H1 (cell line): ENCODE measurements at regions not wholly inside any gene's neighbourhood (a gene's known extent, or its start where the extent isn't known, plus 50 kb on each side); places are given as distances from the start of the nearest gene placed in this dataset.

Experiments used
- CTCF ChIA-PET: fragments of 300-600 bp; sonication (Branson Sonifier 250); formaldehyde crosslinking; loops from one replicate; lab custom pipeline; 2021; ENCODE audit not compliant: partially characterized antibody; lab: Charles Lee
- POLR2A ChIA-PET: fragments of 300-600 bp; sonication (Branson Sonifier 250); formaldehyde crosslinking; loops from one replicate; lab custom pipeline; 2021; ENCODE audit warnings: inconsistent platforms; ENCODE audit not compliant: partially characterized antibody; lab: Charles Lee
- DNase-seq, 2 experiments: peaks; one replicate each; pipeline versions ENCODE4 v3.0.0 to v3.0.0-alpha.2; 2010 to 2022; ENCODE audit warnings: low spot score in 2 of 2, low read depth in 1 of 2, mixed read lengths in 1 of 2
- FAIRE-seq: peaks from 2 replicates; lab custom pipeline; 2011; peaks lifted over from hg19 to GRCh38; lab: Jason Lieb, UNC
- H2AFZ ChIP-seq: 2 replicates; pipeline ENCODE4 v1.8.1; 2012; ENCODE audit warnings: low read length, inconsistent platforms
- H2AK5ac ChIP-seq: 2 replicates; pipeline ENCODE4 v1.6.1; 2013; ENCODE audit warnings: low read depth, low read length
- H2BK120ac ChIP-seq: replicated peaks from 2 replicates; pipeline ENCODE3; 2013; ENCODE audit warnings: low read depth, low read length, inconsistent platforms
- H2BK12ac ChIP-seq: 2 replicates; pipeline ENCODE4 v1.6.1; 2013; ENCODE audit warnings: low read depth, low read length
- H2BK15ac ChIP-seq: 2 replicates; pipeline ENCODE4 v1.6.1; 2013; ENCODE audit warnings: low read length
- H2BK20ac ChIP-seq: 2 replicates; pipeline ENCODE4 v1.6.1; 2013; ENCODE audit warnings: low read length
- H2BK5ac ChIP-seq: 2 replicates; pipeline ENCODE4 v1.6.1; 2013; ENCODE audit warnings: low read depth, low read length
- H3K14ac ChIP-seq: 2 replicates; pipeline ENCODE4 v1.6.1; 2013; ENCODE audit warnings: inconsistent platforms; ENCODE audit not compliant: insufficient read length
- H3K18ac ChIP-seq: 2 replicates; pipeline ENCODE4 v1.6.1; 2013; ENCODE audit warnings: low read length; ENCODE audit errors: extremely low read depth
- H3K23ac ChIP-seq: 2 replicates; pipeline ENCODE4 v1.6.1; 2013; ENCODE audit warnings: inconsistent platforms; ENCODE audit not compliant: insufficient read length
- H3K23me2 ChIP-seq: 2 replicates; pipeline ENCODE4 v1.6.1; 2013; ENCODE audit warnings: low read depth, low read length
- H3K27ac ChIP-seq: 2 replicates; pipeline ENCODE4 v1.6.1; 2011; ENCODE audit warnings: low read depth, low read length, inconsistent platforms
- H3K27me3 ChIP-seq, 4 experiments: replicated peaks in 1 of 4; 1 replicate in 1 of 4; 2 replicates in 3 of 4; pipeline versions ENCODE4 v1.6.1 to v1.8.1; 2011 to 2013; ENCODE audit warnings: low read length in 3 of 4, mild to moderate bottlenecking in 3 of 4, inconsistent platforms in 2 of 4, mixed read lengths in 2 of 4, moderate library complexity in 1 of 4; ENCODE audit not compliant: control insufficient read depth in 3 of 4, insufficient read depth in 3 of 4; ENCODE audit errors: extremely low read depth in 1 of 4
- H3K36me3 ChIP-seq, 4 experiments: 2 replicates each; pipeline versions ENCODE4 v1.6.1 to v1.8.1; 2011 to 2013; ENCODE audit warnings: mild to moderate bottlenecking in 4 of 4, low read length in 3 of 4, moderate library complexity in 2 of 4, control low read depth in 1 of 4, inconsistent platforms in 1 of 4; ENCODE audit not compliant: insufficient read depth in 4 of 4, control insufficient read depth in 2 of 4
- H3K4ac ChIP-seq: replicated peaks from 2 replicates; pipeline ENCODE3; 2013; ENCODE audit warnings: low read length, low read depth, mixed read lengths, inconsistent platforms; ENCODE audit not compliant: insufficient read length
- H3K4me1 ChIP-seq, 4 experiments: replicated peaks in 1 of 4; 1 replicate in 1 of 4; 2 replicates in 3 of 4; pipeline versions ENCODE4 v1.6.1 to v1.8.1; 2011 to 2013; ENCODE audit warnings: low read length in 3 of 4, inconsistent platforms in 2 of 4, mixed read lengths in 1 of 4; ENCODE audit not compliant: insufficient read depth in 4 of 4, control insufficient read depth in 3 of 4
- H3K4me2 ChIP-seq, 2 experiments: 2 replicates each; pipeline versions ENCODE4 v1.6.1 to v1.8.1; 2011 to 2013; ENCODE audit warnings: low read depth in 2 of 2, low read length in 2 of 2, control low read depth in 1 of 2, inconsistent platforms in 1 of 2, mild to moderate bottlenecking in 1 of 2; ENCODE audit not compliant: insufficient read depth in 1 of 2
- H3K4me3 ChIP-seq, 4 experiments: fragments of 200-600, 300-600 bp in 1 of 4; sonication (generic), shearing (Covaris generic), sonication (Bioruptor Twin) in 1 of 4; 2 replicates each; pipeline versions ENCODE4 v1.5.1 to v1.8.1; 2011 to 2016; ENCODE audit warnings: low read length in 4 of 4, low read depth in 3 of 4, control low read depth in 2 of 4, inconsistent platforms in 2 of 4, mild to moderate bottlenecking in 2 of 4, mixed read lengths in 1 of 4, moderate library complexity in 1 of 4; ENCODE audit not compliant: insufficient read depth in 2 of 4; ENCODE audit errors: extremely low read depth in 1 of 4
- H3K56ac ChIP-seq: replicated peaks from 2 replicates; pipeline ENCODE3; 2013; ENCODE audit warnings: low read depth, mild to moderate bottlenecking, mixed read lengths, low read length, inconsistent platforms; ENCODE audit not compliant: insufficient read length
- H3K79me1 ChIP-seq: 2 replicates; pipeline ENCODE4 v1.6.1; 2013; ENCODE audit warnings: low read depth, low read length, control low read depth
- H3K79me2 ChIP-seq, 2 experiments: 2 replicates each; pipeline versions ENCODE4 v1.6.1 to v1.8.1; 2012 to 2013; ENCODE audit warnings: low read length in 2 of 2, mild to moderate bottlenecking in 2 of 2, inconsistent platforms in 1 of 2; ENCODE audit not compliant: insufficient read depth in 2 of 2, control insufficient read depth in 1 of 2
- H3K9ac ChIP-seq, 4 experiments: replicated peaks in 1 of 4; 1 replicate in 1 of 4; 2 replicates in 3 of 4; pipeline versions ENCODE4 v1.6.1 to v1.8.1; 2011 to 2013; ENCODE audit warnings: low read depth in 3 of 4, low read length in 3 of 4, control low read depth in 2 of 4, mild to moderate bottlenecking in 2 of 4, moderate library complexity in 2 of 4, inconsistent platforms in 1 of 4; ENCODE audit errors: extremely low read depth in 1 of 4
- H3K9me3 ChIP-seq, 2 experiments: 2 replicates each; pipeline versions ENCODE4 v1.6.1 to v1.8.1; 2012 to 2013; ENCODE audit warnings: mild to moderate bottlenecking in 2 of 2, moderate library complexity in 2 of 2, control low read depth in 1 of 2, inconsistent platforms in 1 of 2, low read depth in 1 of 2, low read length in 1 of 2, mixed read lengths in 1 of 2; ENCODE audit not compliant: insufficient read depth in 2 of 2
- H4K20me1 ChIP-seq, 2 experiments: replicated peaks in 1 of 2; 2 replicates each; pipeline versions ENCODE3 to v1.8.1; 2011 to 2013; ENCODE audit warnings: inconsistent platforms in 2 of 2, low read length in 2 of 2, mild to moderate bottlenecking in 1 of 2; ENCODE audit not compliant: insufficient read depth in 2 of 2, control insufficient read depth in 1 of 2
- H4K5ac ChIP-seq: 2 replicates; pipeline ENCODE4 v1.6.1; 2013; ENCODE audit warnings: low read length, low read depth, mixed read lengths, inconsistent platforms; ENCODE audit not compliant: insufficient read length
- H4K8ac ChIP-seq: 2 replicates; pipeline ENCODE4 v1.8.0; 2013; ENCODE audit warnings: mild to moderate bottlenecking, moderate library complexity, low read length, inconsistent platforms; ENCODE audit not compliant: insufficient read depth; ENCODE audit errors: extremely low read depth
- H4K91ac ChIP-seq: replicated peaks from 2 replicates; pipeline ENCODE3; 2013; ENCODE audit warnings: low read length, mixed read lengths, inconsistent platforms; ENCODE audit not compliant: insufficient read length
- BRCA1 ChIP-seq: IDR thresholded peaks from 2 replicates; pipeline ENCODE4 v1.6.1; 2012; ENCODE audit warnings: low read depth, low read length, improper control_type of control experiment
- CTCF ChIP-seq, 3 experiments: IDR thresholded peaks; 1 replicate in 2 of 3; 2 replicates in 1 of 3; pipeline versions ENCODE4 v1.5.1 to v1.6.1; 2011; ENCODE audit warnings: low read length in 3 of 3, mild to moderate bottlenecking in 3 of 3, inconsistent platforms in 2 of 3, low read depth in 1 of 3, moderate library complexity in 1 of 3; ENCODE audit not compliant: insufficient read depth in 1 of 3; ENCODE audit errors: control extremely low read depth in 1 of 3
- GABPA ChIP-seq: IDR thresholded peaks from 2 replicates; pipeline ENCODE4 v1.6.1; 2011; ENCODE audit warnings: mild to moderate bottlenecking, low read length, moderate library complexity, borderline replicate concordance; ENCODE audit not compliant: insufficient read depth
- WGBS, 2 experiments: shearing (Covaris generic) in 1 of 2; methylation state at CpG; one replicate each; pipeline versions ENCODE4 v1.1.6 to v1.1.7; 2013 to 2015; ENCODE audit warnings: low lambda C conversion rate in 2 of 2, mixed read lengths in 2 of 2, inconsistent platforms in 1 of 2, low coverage in 1 of 2, missing lambda C conversion rate in 1 of 2; ENCODE audit not compliant: insufficient replicate concordance in 2 of 2, insufficient coverage in 1 of 2, insufficient read length in 1 of 2; ENCODE audit errors: extremely low coverage in 1 of 2, missing lambda C conversion rate in 1 of 2; 5-methylcytosine and 5-hydroxymethylcytosine counted together

- Histone ChIP-seq H2BK15ac (no peak overlapping the region), H2BK12ac (no peak overlapping the region), H3K27ac (no peak overlapping the region), H2AFZ (no peak overlapping the region), H3K9ac (no peak overlapping the region), H4K91ac (no peak overlapping the region), H3K4me3 (no peak overlapping the region), H4K5ac (no peak overlapping the region), H3K18ac (no peak overlapping the region), H4K8ac (no peak overlapping the region), H2BK120ac (no peak overlapping the region), H3K27me3 (no peaks in the 10 kb centered on the region; a peak in 1 of 7 replicates), H3K4me2 (no peak overlapping the region), H2BK5ac (no peak overlapping the region), H3K23ac (no peak overlapping the region), H3K14ac (no peak overlapping the region), H4K20me1 (no peaks in the 10 kb centered on the region), H3K9me3 (peaks cover 2 to 6% of the 10 kb centered on the region in 2 experiments; a peak in 3 of 4 replicates), H2BK20ac (no peak overlapping the region), H3K23me2 (no peaks in the 10 kb centered on the region; the same call in 1 of the 2 replicates), H3K79me2 (no peaks in the 10 kb centered on the region), H3K4ac (no peak overlapping the region), H3K36me3 (0 out of 8 replicates have a peak, but pooled peaks cover 0 to 3% (median 0%) of the 10 kb centered on the region in 4 experiments), H3K79me1 (no peaks in the 10 kb centered on the region), H3K4me1 (peaks cover 0 to 11% (median 4%) of the 10 kb centered on the region in 4 experiments; a peak in 3 of 7 replicates), H3K56ac (no peak overlapping the region), H2AK5ac (no peak overlapping the region)
- ChIA-PET CTCF (interaction anchor here (0.6 to 1.2 kb wide), 2 partner anchors 10 to 14 kb away, joined by 3 to 6 read pairs; no protein-coding TSS in a partner anchor), POLR2A (no interaction called here)
- no peak for DNase-seq
- FAIRE-seq, result no peak
- 90% methylated on average over 1 of the region's 1 CpG; no CpG with 5 or more reads in 1 of the 2 experiments for WGBS, 2 experiments
- TF ChIP-seq CTCF (IDR thresholded peaks at IDR 0.05; ENCODE audit: control extremely low read depth in 1 of 3, insufficient read depth in 1 of 3, low read depth in 1 of 3, low read length in 3 of 3) (no peak), BRCA1 (no peak), GABPA (no peak)
These were observed 78.0 kb upstream of the TNC start for GRCh38 chr9:115195912-115196311.
